Right lobe of liver (tissue), 6 donors: ENCODE measurements at regions not wholly inside any gene's neighbourhood (a gene's known extent, or its start where the extent isn't known, plus 50 kb on each side); places are given as distances from the start of the nearest gene placed in this dataset.
"Not testable (repeated sequence)": the region's sequence is repeated elsewhere in the genome, so short reads cannot be mapped to it uniquely, and the experiment has no call there.

Source experiments
- ATAC-seq, 4 donors: fragments of 200-7000 bp; cut with Tn5 transposase; one replicate each; pipeline ENCODE4 v1.9.1; 2020; ENCODE audit warnings: mild to moderate bottlenecking in 4 of 4, moderate library complexity in 4 of 4
- DNase-seq, 3 donors: peaks; one replicate each; pipeline ENCODE4 v3.0.0-alpha.2; 2020
- H3K27ac ChIP-seq, 3 donors: fragments of 200-600 bp; one replicate each; pipeline ENCODE4 v1.8.0; 2022
- H3K27me3 ChIP-seq, 2 donors: fragments of 200-600 bp; one replicate each; pipeline ENCODE4 v1.8.0; 2022
- H3K36me3 ChIP-seq, 4 donors: fragments of 200-600 bp; sonication (generic) in 1 of 4; one replicate each; pipeline versions ENCODE4 v1.5.1 to v1.8.0; 2017 to 2022; ENCODE audit warnings: control low read depth in 1 of 4
- H3K4me1 ChIP-seq, 4 donors: fragments of 200-600 bp; sonication (generic) in 1 of 4; one replicate each; pipeline versions ENCODE4 v1.5.1 to v1.8.0; 2017 to 2022; ENCODE audit warnings: control low read depth in 1 of 4
- H3K4me3 ChIP-seq, 3 donors: fragments of 200-600 bp; one replicate each; pipeline ENCODE4 v1.8.0; 2022
- H3K9me3 ChIP-seq, 4 donors: fragments of 200-600 bp; sonication (generic) in 1 of 4; one replicate each; pipeline versions ENCODE4 v1.5.1 to v1.8.0; 2017 to 2022; ENCODE audit warnings: control low read depth in 1 of 4
- CTCF ChIP-seq, 4 donors: fragments of 200-600 bp in 3 of 4; fragments of 450-650 bp in 1 of 4; IDR thresholded peaks; one replicate each; pipeline versions ENCODE4 v1.5.1 to v1.8.0; 2016 to 2022; ENCODE audit warnings: antibody characterized with exemption in 4 of 4, mild to moderate bottlenecking in 2 of 4
- POLR2A ChIP-seq: fragments of 450-650 bp; IDR thresholded peaks from one replicate; pipeline ENCODE4 v1.6.1; 2017; ENCODE audit warnings: antibody characterized with exemption, mild to moderate bottlenecking
- WGBS: methylation state at CpG from one replicate; pipeline ENCODE4 v1.1.6; 2018; ENCODE audit warnings: low coverage, low lambda C conversion rate; ENCODE audit not compliant: insufficient coverage; ENCODE audit errors: missing lambda C conversion rate; 5-methylcytosine and 5-hydroxymethylcytosine counted together
- intact Hi-C, 2 donors: fragments of 100-400 bp; cut with DNase I; formaldehyde crosslinking; loops; one replicate each; pipeline versions ENCODE4 v1.11.2 to v1.14.1; 2022
- donor health status: DM: no; HTN: yes; CAD: no.
- donor health status: DM: no; HTN: no; CAD: no.
- donor health status: DM: no; HTN: no; CAD: no.
- donor health status: DM: no; HTN: yes; CAD: no.
- donor health status: DM: no; HTN: yes; CAD: no.

GRCh38 chr14:44606576-44606975, 99.5 kb upstream of the FSCB start:
- Histone ChIP-seq H3K9me3 (no peaks in the 10 kb centered on the region), H3K27me3 (no peaks in the 10 kb centered on the region), H3K27ac (no peak overlapping the region), H3K36me3 (no peaks in the 10 kb centered on the region), H3K4me3 (no peak overlapping the region), H3K4me1 (no peaks in the 10 kb centered on the region)
- no peak for DNase-seq
- no peak for ATAC-seq
- intact Hi-C loops = no loop called here
- no peak for TF ChIP-seq CTCF (IDR thresholded peaks at IDR 0.05)
- TF ChIP-seq POLR2A = no peak
- WGBS = 48% methylated on average over 3 of the region's 3 CpGs

DNA sequence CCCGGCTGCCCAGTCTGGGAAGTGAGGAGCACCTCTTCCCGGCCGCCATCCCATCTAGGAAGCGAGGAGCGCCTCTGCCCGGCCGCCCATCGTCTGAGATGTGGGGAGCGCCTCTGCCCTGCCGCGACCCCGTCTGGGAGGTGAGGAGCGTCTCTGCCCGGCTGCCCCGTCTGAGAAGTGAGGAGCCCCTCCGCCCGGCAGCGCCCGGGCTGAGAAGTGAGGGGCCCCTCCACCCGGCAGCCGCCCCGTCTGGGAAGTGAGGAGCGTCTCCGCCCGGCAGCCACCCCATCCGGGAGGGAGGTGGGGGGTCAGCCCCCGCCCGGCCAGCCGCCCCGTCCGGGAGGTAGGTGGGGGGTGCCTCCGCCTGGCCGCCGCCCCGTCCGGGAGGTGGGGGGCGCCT, 94.2 kb upstream of the FSCB start:
- ATAC-seq = not testable (repeated sequence)
- no CpG with 5 or more reads among the region's 37 CpGs for WGBS

GRCh38 chr14:44589180-44589579, 82.1 kb upstream of the FSCB start:
- ATAC-seq (no peak), DNase-seq (no peak)
- H3K36me3 ChIP-seq = no peaks in the 10 kb centered on the region
- H3K27me3 ChIP-seq = no peaks in the 10 kb centered on the region
- no peak overlapping the region for H3K27ac ChIP-seq
- intact Hi-C loops = no loop called here
- no peaks in the 10 kb centered on the region for H3K9me3 ChIP-seq
- WGBS = 78% methylated on average over 3 of the region's 3 CpGs
- H3K4me1 ChIP-seq = no peaks in the 10 kb centered on the region
- TF ChIP-seq CTCF (IDR thresholded peaks at IDR 0.05) (no peak), POLR2A (no peak)
- H3K4me3 ChIP-seq = no peak overlapping the region

More for the DNA sequence above, 94.2 kb upstream of the FSCB start:
- intact Hi-C loops, H3K4me1 ChIP-seq, H3K27me3 ChIP-seq, DNase-seq, H3K27ac ChIP-seq, H3K36me3 ChIP-seq, H3K4me3 ChIP-seq, H3K9me3 ChIP-seq: not testable (repeated sequence)

DNA sequence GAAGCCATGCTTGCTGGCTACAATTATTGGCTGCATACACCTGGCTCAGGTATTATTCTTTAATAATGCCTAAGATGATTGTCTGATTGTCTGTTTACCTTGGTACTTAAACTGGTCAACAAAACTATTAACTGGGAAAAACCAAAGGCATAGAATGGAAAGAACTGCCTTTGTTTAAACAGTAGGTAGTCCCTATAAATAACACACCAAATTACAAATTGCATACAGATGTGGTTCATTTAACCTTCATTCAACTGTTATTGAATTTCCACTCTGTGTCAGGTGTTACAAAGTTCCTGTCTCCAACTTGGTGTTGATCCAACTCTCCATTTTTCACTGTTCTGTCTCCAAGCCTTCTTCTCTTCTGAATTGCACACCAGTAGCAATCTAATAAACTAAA, 79.8 kb upstream of the FSCB start:
- no peaks in the 10 kb centered on the region for H3K27me3 ChIP-seq
- H3K36me3 ChIP-seq = no peaks in the 10 kb centered on the region
- no peak for ATAC-seq
- no peak overlapping the region for H3K27ac ChIP-seq
- no peak for TF ChIP-seq CTCF (IDR thresholded peaks at IDR 0.05)
- no peak for TF ChIP-seq POLR2A
- intact Hi-C loops = no loop called here
- no peaks in the 10 kb centered on the region for H3K4me1 ChIP-seq
- no peaks in the 10 kb centered on the region for H3K9me3 ChIP-seq
- H3K4me3 ChIP-seq = no peak overlapping the region
- no peak for DNase-seq

- TF ChIP-seq POLR2A = no peak
- no peak for TF ChIP-seq CTCF (IDR thresholded peaks at IDR 0.05)
- Histone ChIP-seq H3K27ac (no peak overlapping the region), H3K27me3 (no peaks in the 10 kb centered on the region), H3K4me1 (no peaks in the 10 kb centered on the region), H3K4me3 (no peak overlapping the region), H3K9me3 (no peaks in the 10 kb centered on the region), H3K36me3 (no peaks in the 10 kb centered on the region)
- ATAC-seq (no peak), DNase-seq (no peak)
- intact Hi-C loops = no loop called here
Observed at GRCh38 chr14:44576356-44576755, 69.3 kb upstream of the FSCB start.
